ENCODE measurements at regions not wholly inside any gene's neighbourhood (a gene's known extent, or its start where the extent isn't known, plus 50 kb on each side); places are given as distances from the start of the nearest gene placed in this dataset.
"Not testable (repeated sequence)": the region's sequence is repeated elsewhere in the genome, so short reads cannot be mapped to it uniquely, and the experiment has no call there.

DNA sequence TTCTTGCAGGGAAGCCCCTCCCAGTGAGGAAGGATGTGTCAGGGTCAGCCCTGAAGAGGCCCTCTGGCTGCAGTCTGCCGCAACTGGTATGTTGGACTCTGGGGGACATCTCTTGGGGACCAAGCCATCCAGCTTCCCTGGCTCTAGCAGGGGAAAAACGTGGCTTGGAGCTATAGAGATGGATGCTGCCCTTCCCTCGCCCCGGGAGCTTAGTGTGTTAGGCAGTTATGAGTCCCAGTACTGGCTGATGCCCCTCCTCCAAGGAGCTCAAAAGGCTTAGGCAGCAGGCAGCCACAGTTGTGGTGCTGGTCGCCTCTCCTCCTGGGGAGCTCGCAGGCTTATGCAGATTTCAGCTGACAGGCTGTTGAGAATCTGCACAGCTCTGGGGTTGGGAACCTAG is 353.1 kb upstream of the GBE1 start:
- Histone ChIP-seq H3K4me1 (ENCODE audit: insufficient read depth) (no peaks in the 10 kb centered on the region), H3K4me2 (ENCODE audit: unreplicated experiment) (no peak overlapping the region), H3K79me2 (ENCODE audit: insufficient read depth) (no peaks in the 10 kb centered on the region), H3K9me2 (ENCODE audit: insufficient read depth) (no peaks in the 10 kb centered on the region), H3K36me3 (ENCODE audit: low read depth) (no peaks in the 10 kb centered on the region), H3K9me3 (ENCODE audit: low read depth) (no peaks in the 10 kb centered on the region), H3K9ac (no peak overlapping the region), H4K20me1 (ENCODE audit: insufficient read depth) (no peaks in the 10 kb centered on the region), H3K27me3 (replicated peaks; ENCODE audit: insufficient read depth) (no peaks in the 10 kb centered on the region), H3K4me3 (no peak overlapping the region), H3K27ac (no peak overlapping the region), H3F3A (ENCODE audit: insufficient read depth) (no peaks in the 10 kb centered on the region), H2AFZ (no peak overlapping the region)
- in situ Hi-C loops (cut with MboI) = no loop called here
- TF ChIP-seq EZH2phosphoT487 (IDR thresholded peaks at IDR 0.05; ENCODE audit: insufficient read depth, low read depth) (no peak), EZH2 (IDR thresholded peaks at IDR 0.05; ENCODE audit: insufficient read depth, poor library complexity, severe bottlenecking) (no peak)
- DNase-seq = no peak
- WGBS, 2 experiments (ENCODE audit: low coverage in 1 of 2, low lambda C conversion rate in 2 of 2, missing lambda C conversion rate in 2 of 2) = 45 to 47% methylated on average over 5 of the region's 6 CpGs

DNA sequence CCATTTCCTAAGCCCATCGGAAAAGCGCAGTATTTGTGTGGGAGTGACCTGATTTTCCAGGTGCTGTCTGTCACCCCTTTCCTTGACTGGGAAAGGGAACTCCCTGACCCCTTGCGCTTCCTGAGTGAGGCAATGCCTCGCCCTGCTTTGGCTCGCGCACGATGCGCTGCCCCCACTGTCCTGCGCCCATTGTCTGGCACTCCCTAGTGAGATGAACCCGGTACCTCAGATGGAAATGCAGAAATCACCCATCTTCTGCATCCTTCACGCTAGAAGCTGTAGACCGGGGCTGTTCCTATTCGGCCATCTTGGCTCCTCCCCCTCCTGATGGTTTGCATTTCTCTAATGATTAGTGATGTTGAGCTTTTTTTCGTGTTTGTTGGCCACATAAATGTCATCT is 349.3 kb upstream of the GBE1 start:
- H3K9me2 ChIP-seq (ENCODE audit: insufficient read depth); in situ Hi-C loops (cut with MboI); H3K36me3 ChIP-seq (ENCODE audit: low read depth); H2AFZ ChIP-seq; H3K27me3 ChIP-seq (replicated peaks; ENCODE audit: insufficient read depth); H4K20me1 ChIP-seq (ENCODE audit: insufficient read depth); H3K9ac ChIP-seq; H3F3A ChIP-seq (ENCODE audit: insufficient read depth); H3K4me2 ChIP-seq (ENCODE audit: unreplicated experiment); H3K4me1 ChIP-seq (ENCODE audit: insufficient read depth); H3K27ac ChIP-seq; H3K4me3 ChIP-seq; H3K79me2 ChIP-seq (ENCODE audit: insufficient read depth); DNase-seq; H3K9me3 ChIP-seq (ENCODE audit: low read depth): not testable (repeated sequence)
- 71 to 72% methylated on average over 14 of the region's 14 CpGs for WGBS, 2 experiments (ENCODE audit: low coverage in 1 of 2, low lambda C conversion rate in 2 of 2, missing lambda C conversion rate in 2 of 2)

DNA sequence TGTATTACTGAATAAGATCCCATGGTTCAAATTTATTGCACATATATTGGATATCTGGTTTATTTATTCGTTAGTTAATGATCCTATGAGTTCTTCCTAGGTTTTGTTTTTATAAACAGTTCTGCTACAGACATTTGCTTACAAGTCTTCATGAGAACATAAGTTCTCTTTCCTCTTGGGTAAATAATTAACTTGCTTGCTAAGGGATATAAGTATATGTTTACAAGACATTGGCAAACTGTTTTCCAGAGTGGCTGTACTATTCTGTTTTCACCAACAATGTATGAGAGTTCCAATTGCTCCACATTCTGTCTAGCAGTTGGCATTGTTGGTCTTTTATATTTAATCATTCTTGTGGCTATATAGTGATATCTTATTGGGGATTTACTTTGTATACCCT is 341.8 kb upstream of the GBE1 start:
- Histone ChIP-seq H3F3A (ENCODE audit: insufficient read depth) (no peaks in the 10 kb centered on the region), H4K20me1 (ENCODE audit: insufficient read depth) (no peaks in the 10 kb centered on the region), H2AFZ (peak overlapping the region; percentile 45; the same call in 1 of the 2 replicates), H3K36me3 (ENCODE audit: low read depth) (no peaks in the 10 kb centered on the region), H3K9ac (no peak overlapping the region), H3K27me3 (replicated peaks; ENCODE audit: insufficient read depth) (no peaks in the 10 kb centered on the region), H3K9me3 (ENCODE audit: low read depth) (no peaks in the 10 kb centered on the region), H3K4me2 (ENCODE audit: unreplicated experiment) (no peak overlapping the region), H3K4me3 (no peak overlapping the region), H3K79me2 (ENCODE audit: insufficient read depth) (no peaks in the 10 kb centered on the region), H3K4me1 (ENCODE audit: insufficient read depth) (no peaks in the 10 kb centered on the region), H3K27ac (no peak overlapping the region), H3K9me2 (ENCODE audit: insufficient read depth) (no peaks in the 10 kb centered on the region)
- no peak for TF ChIP-seq EZH2 (IDR thresholded peaks at IDR 0.05; ENCODE audit: insufficient read depth, poor library complexity, severe bottlenecking)
- TF ChIP-seq EZH2phosphoT487 (IDR thresholded peaks at IDR 0.05; ENCODE audit: insufficient read depth, low read depth) = no peak
- in situ Hi-C loops (cut with MboI) = no loop called here
- no peak for DNase-seq
- WGBS, 2 experiments (ENCODE audit: low coverage in 1 of 2, low lambda C conversion rate in 2 of 2, missing lambda C conversion rate in 2 of 2) = 33 to 47% methylated on average over 1 of the region's 1 CpG

DNA sequence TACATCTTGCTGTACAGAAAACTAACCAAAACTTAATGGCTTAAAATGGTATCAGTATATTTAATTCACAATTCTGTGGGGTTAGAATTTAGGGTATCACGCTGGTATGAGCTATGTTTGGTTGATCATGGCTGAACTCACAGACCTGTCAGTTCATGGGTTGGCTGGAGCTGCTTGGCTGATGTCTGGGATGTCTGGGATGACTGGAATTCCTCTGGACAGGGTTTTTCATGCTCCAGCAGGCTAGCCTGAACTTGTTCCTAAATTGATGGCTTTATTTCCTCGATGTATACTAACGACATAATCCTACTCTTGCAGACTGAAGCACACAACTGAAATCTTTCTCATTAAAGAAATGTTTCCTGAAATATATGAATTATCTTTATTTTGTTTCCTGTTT is 338.9 kb upstream of the GBE1 start:
- DNase-seq = no peak
- no peak overlapping the region for H3K4me2 ChIP-seq (ENCODE audit: unreplicated experiment)
- no peaks in the 10 kb centered on the region for H3K4me1 ChIP-seq (ENCODE audit: insufficient read depth)
- WGBS, 2 experiments (ENCODE audit: low coverage in 1 of 2, low lambda C conversion rate in 2 of 2, missing lambda C conversion rate in 2 of 2) = 63 to 66% methylated on average over 3 of the region's 3 CpGs
- no peak overlapping the region for H3K4me3 ChIP-seq
- H2AFZ ChIP-seq = 0 out of 2 replicates have a peak overlapping the region, but pooled peaks have one; percentile 36
- H3K27ac ChIP-seq = no peak overlapping the region
- TF ChIP-seq EZH2phosphoT487 (IDR thresholded peaks at IDR 0.05; ENCODE audit: insufficient read depth, low read depth) = no peak
- no peak for TF ChIP-seq EZH2 (IDR thresholded peaks at IDR 0.05; ENCODE audit: insufficient read depth, poor library complexity, severe bottlenecking)
- H3K27me3 ChIP-seq (replicated peaks; ENCODE audit: insufficient read depth) = no peaks in the 10 kb centered on the region
- no peaks in the 10 kb centered on the region for H3K79me2 ChIP-seq (ENCODE audit: insufficient read depth)
- H4K20me1 ChIP-seq (ENCODE audit: insufficient read depth) = no peaks in the 10 kb centered on the region
- no peaks in the 10 kb centered on the region for H3K9me2 ChIP-seq (ENCODE audit: insufficient read depth)
- H3K9me3 ChIP-seq (ENCODE audit: low read depth) = no peaks in the 10 kb centered on the region
- no peak overlapping the region for H3K9ac ChIP-seq
- in situ Hi-C loops (cut with MboI) = no loop called here
- H3K36me3 ChIP-seq (ENCODE audit: low read depth) = no peaks in the 10 kb centered on the region
- H3F3A ChIP-seq (ENCODE audit: insufficient read depth) = no peaks in the 10 kb centered on the region

DNA sequence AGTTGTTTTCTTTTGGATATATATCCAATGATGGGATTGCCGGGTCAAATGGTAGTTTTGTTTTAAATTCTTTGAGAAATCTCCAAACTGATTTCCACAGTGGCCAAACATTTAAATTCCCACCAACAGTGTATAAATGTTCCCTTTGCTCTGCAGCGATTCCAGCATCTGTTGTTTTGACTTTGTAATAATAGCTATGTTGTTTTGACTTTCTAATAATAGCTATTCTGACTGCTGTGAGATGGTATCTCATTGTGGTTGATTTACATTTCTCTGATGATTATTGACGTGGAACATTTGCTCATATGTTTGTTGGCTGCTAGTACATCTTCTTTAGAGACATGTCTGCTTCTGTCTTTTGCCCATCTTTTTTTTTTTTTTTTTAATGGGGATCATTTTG is 332.2 kb upstream of the GBE1 start:
- no peaks in the 10 kb centered on the region for H3K9me3 ChIP-seq (ENCODE audit: low read depth)
- H3K27me3 ChIP-seq (replicated peaks; ENCODE audit: insufficient read depth) = no peaks in the 10 kb centered on the region
- TF ChIP-seq EZH2 (IDR thresholded peaks at IDR 0.05; ENCODE audit: insufficient read depth, poor library complexity, severe bottlenecking) (no peak), EZH2phosphoT487 (IDR thresholded peaks at IDR 0.05; ENCODE audit: insufficient read depth, low read depth) (no peak)
- H3K27ac ChIP-seq = no peak overlapping the region
- H3K9me2 ChIP-seq (ENCODE audit: insufficient read depth) = no peaks in the 10 kb centered on the region
- H3K4me2 ChIP-seq (ENCODE audit: unreplicated experiment) = no peak overlapping the region
- H3K4me3 ChIP-seq = no peak overlapping the region
- H4K20me1 ChIP-seq (ENCODE audit: insufficient read depth) = no peaks in the 10 kb centered on the region
- no peaks in the 10 kb centered on the region for H3K79me2 ChIP-seq (ENCODE audit: insufficient read depth)
- WGBS, 2 experiments (ENCODE audit: low coverage in 1 of 2, low lambda C conversion rate in 2 of 2, missing lambda C conversion rate in 2 of 2) = 56 to 60% methylated on average over 3 of the region's 3 CpGs
- in situ Hi-C loops (cut with MboI) = no loop called here
- H3K36me3 ChIP-seq (ENCODE audit: low read depth) = no peaks in the 10 kb centered on the region
- H3F3A ChIP-seq (ENCODE audit: insufficient read depth) = no peaks in the 10 kb centered on the region
- H2AFZ ChIP-seq = no peak overlapping the region
- H3K9ac ChIP-seq = no peak overlapping the region
- DNase-seq = no peak
- peaks cover 5% of the 10 kb centered on the region for H3K4me1 ChIP-seq (ENCODE audit: insufficient read depth)
